Prostate gland (tissue), 2 donors: ENCODE measurements at regions not wholly inside any gene's neighbourhood (a gene's known extent, or its start where the extent isn't known, plus 50 kb on each side); places are given as distances from the start of the nearest gene placed in this dataset.
"Not testable (repeated sequence)": the region's sequence is repeated elsewhere in the genome, so short reads cannot be mapped to it uniquely, and the experiment has no call there.

Source experiments
- DNase-seq: peaks from one replicate; pipeline ENCODE4 v3.0.0-alpha.2; 2019; ENCODE audit warnings: low spot score
- H3K27ac ChIP-seq, 2 donors: fragments of 200-600 bp; sonication (generic); 2 replicates each; pipeline ENCODE4 v1.5.1; 2017 to 2019
- H3K27me3 ChIP-seq: fragments of 200-600 bp; sonication (generic); replicated peaks from 2 replicates; pipeline ENCODE4 v1.5.1; 2019; ENCODE audit not compliant: insufficient read depth
- H3K36me3 ChIP-seq, 2 donors: fragments of 200-600 bp; sonication (generic); 1 replicate in 1 of 2; 2 replicates in 1 of 2; pipeline versions ENCODE4 v1.5.1 to v1.8.1; 2017 to 2019
- H3K4me1 ChIP-seq: fragments of 200-600 bp; sonication (generic); replicated peaks from 2 replicates; pipeline ENCODE4 v1.5.1; 2019
- H3K4me3 ChIP-seq, 2 donors: fragments of 200-600 bp; sonication (generic); 2 replicates each; pipeline ENCODE4 v1.5.1; 2017 to 2019
- H3K9me3 ChIP-seq: fragments of 200-600 bp; sonication (generic); 2 replicates; pipeline ENCODE4 v1.5.1; 2017
- CTCF ChIP-seq, 4 experiments: fragments of 200-600 bp in 2 of 4; fragments of 450-650 bp in 2 of 4; sonication (generic) in 2 of 4; IDR thresholded peaks; 1 replicate in 3 of 4; 2 replicates in 1 of 4; pipeline ENCODE4 v1.5.1; 2016 to 2019; ENCODE audit warnings: antibody characterized with exemption in 4 of 4, mild to moderate bottlenecking in 2 of 4, moderate library complexity in 2 of 4
- POLR2A ChIP-seq: fragments of 450-650 bp; IDR thresholded peaks from one replicate; pipeline ENCODE4 v1.6.1; 2016; ENCODE audit warnings: antibody characterized with exemption, mild to moderate bottlenecking
- POLR2AphosphoS5 ChIP-seq: sonication (generic); formaldehyde crosslinking; IDR thresholded peaks from one replicate; pipeline ENCODE4 v1.6.1; 2017; ENCODE audit warnings: antibody characterized with exemption
- WGBS: methylation state at CpG from one replicate; pipeline ENCODE4 v1.1.5; 2018; 5-methylcytosine and 5-hydroxymethylcytosine counted together
- intact Hi-C: fragments of 100-400 bp; cut with DNase I; formaldehyde crosslinking; loops from one replicate; pipeline ENCODE4 v1.14.2; 2022

- Histone ChIP-seq H3K27me3 (no peaks in the 10 kb centered on the region), H3K36me3 (no peaks in the 10 kb centered on the region), H3K4me1 (no peaks in the 10 kb centered on the region), H3K27ac (no peak overlapping the region), H3K9me3 (no peaks in the 10 kb centered on the region), H3K4me3 (no peak overlapping the region)
- intact Hi-C loops, result no loop called here
- WGBS, result 62% methylated on average over 4 of the region's 4 CpGs
- TF ChIP-seq CTCF (IDR thresholded peaks at IDR 0.05) (no peak), POLR2A (no peak)
- no peak for DNase-seq
Observed at GRCh38 chr10:117431160-117431559, 55.9 kb upstream of the PDZD8 start.

GRCh38 chr10:117430535-117430934, 55.3 kb upstream of the PDZD8 start:
- WGBS, result 94% methylated on average over 2 of the region's 2 CpGs
- intact Hi-C loops, H3K4me3 ChIP-seq, H3K27ac ChIP-seq, H3K27me3 ChIP-seq, H3K9me3 ChIP-seq, DNase-seq, H3K4me1 ChIP-seq, H3K36me3 ChIP-seq: not testable (repeated sequence)

- Histone ChIP-seq H3K4me1 (no peaks in the 10 kb centered on the region), H3K27ac (no peak overlapping the region), H3K9me3 (no peaks in the 10 kb centered on the region), H3K27me3 (no peaks in the 10 kb centered on the region), H3K4me3 (no peak overlapping the region), H3K36me3 (no peaks in the 10 kb centered on the region)
- WGBS, result 65% methylated on average over 2 of the region's 2 CpGs
- DNase-seq, result no peak
- intact Hi-C loops, result no loop called here
- TF ChIP-seq POLR2AphosphoS5 (no peak), POLR2A (no peak), CTCF (IDR thresholded peaks at IDR 0.05) (no peak)
Observed at GRCh38 chr10:117429643-117430265, 54.5 kb upstream of the PDZD8 start.

- no peaks in the 10 kb centered on the region for H3K4me1 ChIP-seq
- no peaks in the 10 kb centered on the region for H3K9me3 ChIP-seq
- H3K36me3 ChIP-seq, result no peaks in the 10 kb centered on the region
- DNase-seq, result no peak
- TF ChIP-seq CTCF (IDR thresholded peaks at IDR 0.05) (no peak), POLR2A (no peak)
- no peak overlapping the region for H3K27ac ChIP-seq
- 81% methylated on average over 4 of the region's 4 CpGs for WGBS
- intact Hi-C loops, result no loop called here
- no peaks in the 10 kb centered on the region for H3K27me3 ChIP-seq
- no peak overlapping the region for H3K4me3 ChIP-seq
Observed at GRCh38 chr10:117427356-117427755, 52.1 kb upstream of the PDZD8 start.

GRCh38 chr10:117425974-117426566, 50.8 kb upstream of the PDZD8 start:
- Histone ChIP-seq H3K4me1 (no peaks in the 10 kb centered on the region), H3K27ac (no peak overlapping the region), H3K9me3 (no peaks in the 10 kb centered on the region), H3K36me3 (no peaks in the 10 kb centered on the region), H3K4me3 (no peak overlapping the region), H3K27me3 (no peaks in the 10 kb centered on the region)
- WGBS, result 69% methylated on average over 5 of the region's 5 CpGs
- TF ChIP-seq CTCF (IDR thresholded peaks at IDR 0.05) (no peak), POLR2AphosphoS5 (no peak), POLR2A (no peak)
- DNase-seq, result no peak
- intact Hi-C loops, result no loop called here
